H1 (cell line): ENCODE measurements at regions not wholly inside any gene's neighbourhood (a gene's known extent, or its start where the extent isn't known, plus 50 kb on each side); places are given as distances from the start of the nearest gene placed in this dataset.

Experiments used
- CEBPB ChIP-seq: IDR thresholded peaks from 2 replicates; pipeline ENCODE4 v1.6.1; 2012; ENCODE audit warnings: low read depth, low read length
- CHD2 ChIP-seq: IDR thresholded peaks from 2 replicates; pipeline ENCODE4 v1.6.1; 2012; ENCODE audit warnings: low read length, improper control_type of control experiment
- CTCF ChIP-seq, 3 experiments: IDR thresholded peaks; 1 replicate in 2 of 3; 2 replicates in 1 of 3; pipeline versions ENCODE4 v1.5.1 to v1.6.1; 2011; ENCODE audit warnings: low read length in 3 of 3, mild to moderate bottlenecking in 3 of 3, inconsistent platforms in 2 of 3, low read depth in 1 of 3, moderate library complexity in 1 of 3; ENCODE audit not compliant: insufficient read depth in 1 of 3; ENCODE audit errors: control extremely low read depth in 1 of 3
- E2F6 ChIP-seq: IDR thresholded peaks from 2 replicates; pipeline ENCODE4 v1.6.1; 2012; ENCODE audit warnings: inconsistent platforms
- EP300 ChIP-seq, 2 experiments: IDR thresholded peaks; 1 replicate in 1 of 2; 2 replicates in 1 of 2; pipeline ENCODE4 v1.6.1; 2011 to 2012; ENCODE audit warnings: low read depth in 2 of 2, low read length in 2 of 2, mild to moderate bottlenecking in 2 of 2, borderline replicate concordance in 1 of 2, inconsistent platforms in 1 of 2, moderate library complexity in 1 of 2
- EZH2 ChIP-seq: fragments of 200-600 bp; sonication (generic); IDR thresholded peaks from 2 replicates; pipeline ENCODE4 v1.7.1; 2012; ENCODE audit warnings: low read depth, mild to moderate bottlenecking, moderate library complexity, low read length, inconsistent platforms; ENCODE audit not compliant: severe bottlenecking
- MAFK ChIP-seq: IDR thresholded peaks from 2 replicates; pipeline ENCODE4 v1.6.1; 2012; ENCODE audit warnings: low read depth, mild to moderate bottlenecking, improper control_type of control experiment, low read length
- MAX ChIP-seq: IDR thresholded peaks from 2 replicates; pipeline ENCODE4 v1.6.1; 2012; ENCODE audit warnings: inconsistent platforms
- PHF8 ChIP-seq: fragments of 200-600 bp; sonication (generic); conservative IDR thresholded peaks from 2 replicates; pipeline ENCODE4 v1.7.1; 2012; ENCODE audit warnings: low read depth, mild to moderate bottlenecking, inconsistent platforms, low read length, moderate library complexity
- POLR2A ChIP-seq, 2 experiments: IDR thresholded peaks; 1 replicate in 1 of 2; 2 replicates in 1 of 2; pipeline ENCODE4 v1.6.1; 2011; ENCODE audit warnings: low read depth in 2 of 2, low read length in 2 of 2, mild to moderate bottlenecking in 2 of 2; ENCODE audit errors: control extremely low read depth in 1 of 2
- SP1 ChIP-seq: IDR thresholded peaks from 2 replicates; pipeline ENCODE4 v1.6.1; 2011; ENCODE audit warnings: low read depth, low read length
- TAF1 ChIP-seq: IDR thresholded peaks from 2 replicates; pipeline ENCODE4 v1.6.1; 2011; ENCODE audit warnings: mild to moderate bottlenecking, low read depth, low read length
- TEAD4 ChIP-seq: IDR thresholded peaks from 2 replicates; pipeline ENCODE4 v1.6.1; 2012; ENCODE audit warnings: low read depth, low read length, inconsistent platforms, mixed read lengths

- TF ChIP-seq CTCF (IDR thresholded peaks at IDR 0.05; ENCODE audit: control extremely low read depth in 1 of 3, insufficient read depth in 1 of 3, low read depth in 1 of 3, low read length in 3 of 3) (no peak), CHD2 (no peak), TEAD4 (no peak), EP300 (IDR thresholded peaks at IDR 0.05; ENCODE audit: borderline replicate concordance in 1 of 2, low read depth in 2 of 2, low read length in 2 of 2) (no peak), MAX (no peak), PHF8 (no peak), POLR2A (IDR thresholded peaks at IDR 0.05; ENCODE audit: control extremely low read depth in 1 of 2, low read depth in 2 of 2, low read length in 2 of 2) (no peak), CEBPB (no peak), TAF1 (no peak), EZH2 (no peak), MAFK (peak; percentile 90), E2F6 (no peak), SP1 (no peak)
Observed at GRCh38 chr4:74682567-74683359, 111.6 kb downstream of the BTC start.
